Suppressor macrophage treated with lipopolysaccharide for 1 hour (primary cell): ENCODE measurements at regions not wholly inside any gene's neighbourhood (a gene's known extent, or its start where the extent isn't known, plus 50 kb on each side); places are given as distances from the start of the nearest gene placed in this dataset.
A peak's percentile ranks its signal among the peaks of the same experiment; 100 is the strongest.

Source experiments
- DNase-seq, 3 donors: peaks; one replicate each; pipeline ENCODE4 v3.0.0-alpha.2; 2020 to 2022

DNA sequence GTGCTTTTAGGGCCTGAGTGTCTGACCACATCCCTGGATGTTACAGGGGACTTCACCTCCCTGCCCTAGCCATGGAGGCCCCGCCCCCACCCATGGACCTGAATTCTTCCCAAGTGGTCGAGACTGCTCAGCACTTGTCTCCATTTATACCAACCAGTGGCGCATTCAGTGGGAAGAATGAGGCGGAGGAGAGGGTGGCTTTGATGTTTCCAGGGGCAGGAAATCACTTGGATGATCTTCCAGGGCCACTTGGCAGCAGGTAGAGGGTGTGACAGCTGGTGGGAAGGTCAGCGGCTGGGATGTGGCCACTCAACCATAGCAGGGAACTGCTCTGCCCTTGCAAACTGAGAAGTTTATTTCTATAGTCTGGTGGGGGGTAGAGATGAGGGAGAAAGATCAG, 155.1 kb upstream of the BLID start:
- no peak for DNase-seq

GRCh38 chr11:122270535-122270934, 154.5 kb upstream of the BLID start:
- DNase-seq: no peak

GRCh38 chr11:122269824-122270223, 153.8 kb upstream of the BLID start:
- no peak for DNase-seq

- DNase-seq: no peak
These were observed 152.7 kb upstream of the BLID start for GRCh38 chr11:122268601-122269130.

DNA sequence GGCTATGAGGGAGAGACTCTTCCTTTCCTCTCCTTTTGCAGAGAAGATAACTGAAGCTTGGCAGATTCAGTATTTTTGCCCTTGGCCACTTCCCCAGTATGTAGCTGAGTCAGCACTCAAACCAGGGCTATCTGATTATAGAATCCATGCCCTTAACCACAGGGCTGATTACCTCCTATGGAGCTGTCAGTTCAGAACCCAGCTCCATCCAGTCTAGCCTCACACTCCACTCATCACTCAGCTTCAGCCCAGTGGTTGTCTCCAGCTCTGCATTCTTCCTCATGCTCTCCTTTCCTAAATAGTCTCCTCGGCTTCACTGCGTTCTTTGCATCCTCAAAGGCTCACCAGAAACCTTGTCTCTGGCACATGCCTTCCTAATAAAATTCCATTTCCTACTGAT, 151.6 kb upstream of the BLID start:
- DNase-seq: peak in 1 of 3 donors; percentile 22

DNA sequence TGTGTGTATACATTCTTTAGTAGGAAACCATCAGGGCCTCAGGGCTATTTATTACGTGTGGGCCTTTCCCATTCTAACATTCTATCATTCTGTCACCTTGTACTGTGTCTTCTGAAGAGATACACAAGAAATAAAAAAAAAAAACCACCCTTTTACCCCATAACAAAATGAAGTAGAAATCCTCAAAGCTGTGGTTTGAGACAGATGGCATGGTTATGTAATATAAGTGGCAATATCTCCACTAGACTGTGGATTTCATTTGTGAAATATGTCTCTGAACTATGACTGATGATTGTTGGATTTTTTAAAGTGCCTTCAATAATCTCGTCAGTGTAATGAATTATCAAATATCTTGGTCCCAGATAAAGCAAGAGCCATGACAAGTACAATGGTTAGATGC, 150.0 kb upstream of the BLID start:
- DNase-seq: no peak

- DNase-seq: no peak
These were observed 148.1 kb upstream of the BLID start for GRCh38 chr11:122264121-122264520.

DNA sequence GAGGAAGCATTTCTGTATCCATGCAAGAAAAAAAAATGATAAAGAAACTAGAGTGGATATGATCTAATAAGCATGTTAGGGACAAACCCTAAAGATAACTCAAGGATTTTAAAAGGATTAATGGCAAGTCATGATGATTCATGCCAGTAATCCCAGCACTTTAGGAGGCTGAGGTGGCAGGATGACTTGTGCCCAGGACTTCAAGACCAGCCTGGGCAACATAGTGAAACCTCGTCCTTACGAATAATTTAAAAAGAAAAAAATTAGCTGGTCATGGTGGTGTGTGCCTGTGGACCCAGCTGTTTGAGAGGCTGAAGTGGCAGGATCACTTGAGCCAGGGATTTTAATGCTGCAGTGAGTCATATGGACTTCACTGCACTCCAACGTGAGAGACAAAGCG, 145.5 kb upstream of the BLID start:
- peak in 2 of 3 donors; percentile 20 to 37 for DNase-seq

- DNase-seq: no peak
These were observed 143.3 kb upstream of the BLID start for GRCh38 chr11:122259195-122259821.

DNA sequence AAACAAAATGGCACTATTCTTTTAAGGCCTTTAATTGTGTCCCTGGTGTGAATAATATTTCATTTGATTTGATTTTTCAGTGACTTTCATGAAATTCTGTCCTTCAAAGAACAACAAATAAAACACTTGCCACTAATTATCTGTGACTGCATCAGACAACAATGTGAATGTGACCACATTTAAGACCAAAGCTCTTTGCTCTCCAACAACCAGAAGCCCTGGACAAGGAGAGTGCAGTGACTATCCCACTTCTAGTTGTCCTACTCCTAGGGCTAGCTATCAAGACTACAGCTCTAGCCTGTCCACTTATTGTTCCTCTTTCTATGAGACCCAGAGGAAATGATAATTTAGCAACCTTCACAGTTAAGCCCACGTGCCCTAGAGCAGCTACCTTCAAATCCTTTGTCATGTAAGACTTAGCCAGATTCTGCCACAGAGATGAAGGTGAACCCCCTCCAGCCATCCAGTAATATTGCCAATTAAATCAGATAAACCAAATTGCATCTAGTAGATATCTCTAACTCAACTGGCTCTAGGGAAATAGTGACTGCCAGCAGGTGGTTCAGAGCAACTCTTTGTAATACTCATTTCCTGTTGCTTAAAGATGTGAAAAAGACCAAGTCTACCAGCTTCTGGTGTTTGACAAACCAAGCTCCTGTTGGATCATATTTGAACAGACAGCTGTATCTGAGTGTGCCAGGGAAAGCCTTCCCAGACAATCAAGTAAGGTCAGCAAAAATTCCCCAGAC, 142.6 kb upstream of the BLID start:
- DNase-seq: peak; percentile 40 to 62 (median 56)

DNA sequence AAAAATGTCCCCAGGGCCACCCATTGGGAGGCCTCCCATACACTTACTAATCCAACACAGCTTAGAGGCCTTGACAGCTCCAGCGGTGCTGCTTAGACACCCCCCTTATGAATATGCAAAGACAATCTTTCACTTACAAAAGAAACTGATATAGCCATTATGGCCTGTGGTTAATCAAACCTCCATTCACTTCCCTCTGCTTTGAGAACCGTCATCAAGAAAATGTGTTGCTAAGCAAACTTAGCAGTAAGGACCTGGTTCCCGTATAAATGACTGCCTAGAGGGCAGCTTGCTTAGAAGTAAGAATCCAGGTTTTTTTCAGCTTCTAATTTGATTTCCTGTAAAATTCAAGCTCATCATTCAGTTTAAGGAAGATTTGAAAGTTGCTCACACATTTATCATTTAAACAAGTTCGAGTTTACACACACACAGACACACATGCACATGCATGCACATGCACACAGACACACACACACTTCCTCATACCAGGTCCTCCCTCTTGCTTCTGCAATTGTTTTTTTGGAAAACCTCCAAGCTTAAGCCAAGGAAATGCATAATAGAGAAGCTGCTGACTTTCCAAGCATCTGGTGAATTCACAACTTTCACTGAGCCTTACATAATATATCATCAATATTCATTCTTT, 137.7 kb upstream of the BLID start:
- DNase-seq: peak; percentile 73 to 88 (median 88)

DNA sequence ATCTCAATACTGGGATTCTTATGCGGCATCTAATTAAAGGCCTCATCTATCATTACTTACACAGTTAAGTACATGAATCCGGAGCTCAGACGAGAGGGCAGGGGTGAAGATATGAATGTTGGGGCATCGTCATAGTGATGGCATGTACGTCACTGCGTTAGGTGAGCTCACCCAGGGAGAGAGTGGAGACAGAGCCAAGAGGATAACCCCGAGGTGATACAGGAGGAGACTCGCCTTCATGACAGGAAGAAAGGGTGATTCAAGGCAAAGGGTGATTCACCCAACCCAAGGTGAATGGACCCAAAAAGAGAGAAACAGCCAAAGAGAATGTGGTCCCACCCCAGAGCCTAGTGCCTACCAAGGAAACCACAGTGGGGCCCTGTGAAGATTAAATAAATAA, 132.9 kb upstream of the BLID start:
- DNase-seq: no peak

DNA sequence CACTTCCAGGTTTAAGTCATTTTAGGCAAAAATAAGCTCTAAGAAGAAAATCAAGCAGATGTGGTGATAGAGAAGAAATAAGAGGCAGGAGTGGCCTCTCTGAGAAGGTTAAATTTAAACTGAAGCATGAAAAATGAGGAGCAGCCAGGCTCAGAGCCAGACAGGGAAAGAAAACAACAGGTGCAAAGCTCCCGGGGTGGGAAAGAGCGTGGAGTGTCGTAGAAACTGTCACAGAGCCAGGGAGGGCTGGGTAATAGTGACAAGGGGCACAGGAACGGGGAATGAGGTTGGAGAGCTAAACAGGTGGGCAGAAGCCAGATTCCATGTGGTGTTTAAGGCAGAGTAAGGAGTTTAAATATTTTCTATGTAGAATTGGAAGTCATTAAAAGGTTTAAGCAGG, 132.1 kb upstream of the BLID start:
- no peak for DNase-seq

- DNase-seq: no peak
These were observed 130.9 kb upstream of the BLID start for GRCh38 chr11:122246874-122247273.

- DNase-seq: peak; percentile 64 to 70 (median 65)
These were observed 126.7 kb upstream of the BLID start for GRCh38 chr11:122242731-122243130.

GRCh38 chr11:122241566-122241965, 125.6 kb upstream of the BLID start:
- DNase-seq: peak; percentile 42 to 61 (median 60)

GRCh38 chr11:122240638-122241037, 124.6 kb upstream of the BLID start:
- DNase-seq: no peak

DNA sequence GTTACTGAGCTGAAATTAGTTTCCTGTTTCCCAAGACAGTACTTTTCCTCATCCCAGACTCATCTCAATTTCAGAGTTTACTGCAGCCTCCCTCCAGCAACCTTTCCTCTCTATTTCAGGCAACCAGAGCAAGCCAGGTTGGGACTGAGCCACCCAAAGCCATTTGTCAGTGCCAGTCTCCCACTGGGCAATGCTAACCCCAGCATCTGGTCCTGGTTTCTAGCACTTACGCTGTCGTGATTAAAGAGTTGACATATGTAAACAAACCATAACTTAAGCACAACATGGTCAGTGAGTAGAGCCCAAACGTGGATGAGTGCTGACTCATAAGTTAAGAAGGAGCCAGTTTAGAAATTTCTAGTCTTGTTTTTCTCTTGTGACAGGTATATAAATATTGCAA, 119.6 kb upstream of the BLID start:
- no peak for DNase-seq

GRCh38 chr11:122234780-122235179, 118.8 kb upstream of the BLID start:
- DNase-seq: no peak

- peak; percentile 40 to 60 (median 60) for DNase-seq
These were observed 118.2 kb upstream of the BLID start for GRCh38 chr11:122234257-122234656.

GRCh38 chr11:122232985-122233384, 117.0 kb upstream of the BLID start:
- DNase-seq: no peak

DNA sequence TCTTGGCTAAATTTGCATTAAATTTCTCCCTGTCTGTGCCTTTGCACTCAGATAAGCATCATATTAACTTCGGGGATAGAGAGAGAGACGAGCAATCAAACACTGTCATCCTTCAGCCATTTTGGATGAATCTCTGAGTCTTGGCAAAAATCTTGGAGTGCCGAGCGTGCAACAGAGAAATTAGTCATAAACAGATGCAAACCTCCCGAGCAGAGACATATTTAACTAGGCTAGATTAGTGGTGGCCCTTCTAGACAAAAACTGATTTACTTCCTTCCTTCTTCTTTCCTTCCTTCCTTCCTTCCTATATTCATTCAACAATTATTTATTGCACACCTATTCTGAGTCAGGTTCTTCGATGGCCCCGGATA, 114.4 kb upstream of the BLID start:
- DNase-seq: no peak

- peak in 2 of 3 donors; percentile 15 to 27 for DNase-seq
These were observed 113.7 kb upstream of the BLID start for GRCh38 chr11:122229481-122230384.
